Gastrocnemius medialis (tissue), 4 donors: ENCODE measurements at regions not wholly inside any gene's neighbourhood (a gene's known extent, or its start where the extent isn't known, plus 50 kb on each side); places are given as distances from the start of the nearest gene placed in this dataset.

ENCODE experiments used
- ATAC-seq, 2 donors: fragments of 150-250 bp; one replicate each; pipeline ENCODE4 v1.9.1; 2016
- DNase-seq, 2 donors: peaks; one replicate each; pipeline ENCODE4 v3.0.0-alpha.2; 2019
- H3K27ac ChIP-seq, 4 donors: fragments of 200-600 bp; sonication (generic); 1 replicate in 1 of 4; 2 replicates in 3 of 4; pipeline ENCODE4 v1.5.1; 2016 to 2018; ENCODE audit warnings: mild to moderate bottlenecking in 2 of 4, moderate library complexity in 1 of 4
- H3K27me3 ChIP-seq, 3 donors: fragments of 200-600 bp; sonication (generic) in 2 of 3; 1 replicate in 1 of 3; 2 replicates in 2 of 3; pipeline versions ENCODE4 v1.5.1 to v1.6.0; 2016 to 2019; ENCODE audit warnings: mild to moderate bottlenecking in 1 of 3, moderate library complexity in 1 of 3
- H3K36me3 ChIP-seq, 2 donors: fragments of 200-600 bp; sonication (generic) in 1 of 2; one replicate each; pipeline ENCODE4 v1.5.1; 2017 to 2018
- H3K4me1 ChIP-seq, 2 donors: fragments of 200-600 bp; sonication (generic) in 1 of 2; one replicate each; pipeline ENCODE4 v1.5.1; 2016 to 2017; ENCODE audit warnings: mild to moderate bottlenecking in 2 of 2
- H3K4me3 ChIP-seq, 4 donors: fragments of 200-600 bp; sonication (generic) in 3 of 4; 1 replicate in 1 of 4; 2 replicates in 3 of 4; pipeline ENCODE4 v1.5.1; 2016 to 2019; ENCODE audit warnings: mild to moderate bottlenecking in 2 of 4
- H3K9me3 ChIP-seq, 3 donors: fragments of 200-600 bp; sonication (generic) in 2 of 3; 1 replicate in 1 of 3; 2 replicates in 2 of 3; pipeline ENCODE4 v1.5.1; 2016 to 2019
- CTCF ChIP-seq, 5 experiments: fragments of 450-650 bp in 3 of 5; fragments of 200-600 bp in 2 of 5; sonication (generic) in 2 of 5; IDR thresholded peaks in 4 of 5; conservative IDR thresholded peaks in 1 of 5; 1 replicate in 4 of 5; 2 replicates in 1 of 5; pipeline ENCODE4 v1.5.1; 2016 to 2019; ENCODE audit warnings: antibody characterized with exemption in 5 of 5, mild to moderate bottlenecking in 3 of 5, moderate library complexity in 3 of 5
- POLR2A ChIP-seq, 2 donors: fragments of 450-650 bp; IDR thresholded peaks; one replicate each; pipeline ENCODE4 v1.6.1; 2017; ENCODE audit warnings: antibody characterized with exemption in 2 of 2, mild to moderate bottlenecking in 2 of 2, moderate library complexity in 2 of 2
- in situ Hi-C, 4 donors: fragments of 200-750 bp; cut with MboI; loops; one replicate each; pipeline versions ENCODE4 v1.15.0 to v1.8.0; 2017; ENCODE audit warnings: low sequenced_read_pairs in 4 of 4
- intact Hi-C: fragments of 100-400 bp; cut with DNase I; formaldehyde crosslinking; loops from one replicate; pipeline ENCODE4 v1.15.1; 2023; ENCODE audit warnings: low total_unique reads

- no peak overlapping the region for H3K4me3 ChIP-seq
- in situ Hi-C loops = no loop called here
- no peaks in the 10 kb centered on the region for H3K9me3 ChIP-seq
- H3K36me3 ChIP-seq = no peaks in the 10 kb centered on the region
- intact Hi-C loops = no loop called here
- H3K4me1 ChIP-seq = no peaks in the 10 kb centered on the region
- no peak for DNase-seq
- TF ChIP-seq CTCF (IDR thresholded peaks at IDR 0.05 in 4 of 5, conservative IDR thresholded peaks at IDR 0.05 in 1 of 5) = no peak
- no peak for TF ChIP-seq POLR2A (IDR thresholded peaks at IDR 0.05)
- no peaks in the 10 kb centered on the region for H3K27me3 ChIP-seq
- ATAC-seq = no peak
- no peak overlapping the region for H3K27ac ChIP-seq
Observed at GRCh38 chr22:47457021-47457420, 694.6 kb downstream of the TBC1D22A start.

- ATAC-seq (no peak), DNase-seq (no peak)
- in situ Hi-C loops = no loop called here
- TF ChIP-seq POLR2A (IDR thresholded peaks at IDR 0.05) (no peak), CTCF (IDR thresholded peaks at IDR 0.05 in 4 of 5, conservative IDR thresholded peaks at IDR 0.05 in 1 of 5) (no peak)
- no peaks in the 10 kb centered on the region for H3K27me3 ChIP-seq
- H3K36me3 ChIP-seq = no peaks in the 10 kb centered on the region
- H3K4me3 ChIP-seq = no peak overlapping the region
- H3K9me3 ChIP-seq = no peaks in the 10 kb centered on the region
- H3K27ac ChIP-seq = no peak overlapping the region
- intact Hi-C loops = no loop called here
- H3K4me1 ChIP-seq = no peaks in the 10 kb centered on the region
Observed at GRCh38 chr22:47456031-47456430, 693.6 kb downstream of the TBC1D22A start.

- DNase-seq (no peak), ATAC-seq (no peak)
- Histone ChIP-seq H3K27me3 (no peaks in the 10 kb centered on the region), H3K36me3 (no peaks in the 10 kb centered on the region), H3K27ac (no peak overlapping the region), H3K4me1 (no peaks in the 10 kb centered on the region), H3K4me3 (no peak overlapping the region), H3K9me3 (no peaks in the 10 kb centered on the region)
- in situ Hi-C loops = no loop called here
- intact Hi-C loops = no loop called here
- TF ChIP-seq POLR2A (IDR thresholded peaks at IDR 0.05) = no peak
- TF ChIP-seq CTCF (IDR thresholded peaks at IDR 0.05 in 4 of 5, conservative IDR thresholded peaks at IDR 0.05 in 1 of 5) = no peak
Observed at GRCh38 chr22:47453049-47453448, 690.6 kb downstream of the TBC1D22A start.

GRCh38 chr22:47452184-47452583 lies 689.7 kb downstream of the TBC1D22A start:
- in situ Hi-C loops = no loop called here
- no peaks in the 10 kb centered on the region for H3K27me3 ChIP-seq
- H3K4me3 ChIP-seq = no peak overlapping the region
- TF ChIP-seq POLR2A (IDR thresholded peaks at IDR 0.05) = no peak
- TF ChIP-seq CTCF (IDR thresholded peaks at IDR 0.05 in 4 of 5, conservative IDR thresholded peaks at IDR 0.05 in 1 of 5) = peak in 1 of 5 experiments; percentile 27
- no peaks in the 10 kb centered on the region for H3K36me3 ChIP-seq
- intact Hi-C loops = no loop called here
- no peaks in the 10 kb centered on the region for H3K9me3 ChIP-seq
- H3K4me1 ChIP-seq = no peaks in the 10 kb centered on the region
- ATAC-seq = no peak
- H3K27ac ChIP-seq = no peak overlapping the region
- DNase-seq = no peak

- ATAC-seq (no peak), DNase-seq (no peak)
- intact Hi-C loops = no loop called here
- no peak for TF ChIP-seq CTCF (IDR thresholded peaks at IDR 0.05 in 4 of 5, conservative IDR thresholded peaks at IDR 0.05 in 1 of 5)
- no peak for TF ChIP-seq POLR2A (IDR thresholded peaks at IDR 0.05)
- no peaks in the 10 kb centered on the region for H3K36me3 ChIP-seq
- H3K27me3 ChIP-seq = no peaks in the 10 kb centered on the region
- no peak overlapping the region for H3K27ac ChIP-seq
- in situ Hi-C loops = no loop called here
- H3K9me3 ChIP-seq = no peaks in the 10 kb centered on the region
- no peak overlapping the region for H3K4me3 ChIP-seq
- no peaks in the 10 kb centered on the region for H3K4me1 ChIP-seq
Observed at GRCh38 chr22:47450876-47451475, 688.5 kb downstream of the TBC1D22A start.
